ENCODE measurements at regions not wholly inside any gene's neighbourhood (a gene's known extent, or its start where the extent isn't known, plus 50 kb on each side); places are given as distances from the start of the nearest gene placed in this dataset.
"Not testable (repeated sequence)": the region's sequence is repeated elsewhere in the genome, so short reads cannot be mapped to it uniquely, and the experiment has no call there.

- TF ChIP-seq CTCF (IDR thresholded peaks at IDR 0.05; ENCODE audit: control insufficient read depth, extremely low read depth, insufficient read depth), result no peak
- H3K4me3 ChIP-seq (ENCODE audit: low read depth, low read length), result no peak overlapping the region; the same call in 1 of the 2 replicates
- no peak for DNase-seq (ENCODE audit: low read depth)
Observed at GRCh38 chr6:98416027-98416426, 418.3 kb upstream of the POU3F2 start.

GRCh38 chr6:98416497-98417158 is 417.7 kb upstream of the POU3F2 start:
- H3K4me3 ChIP-seq (ENCODE audit: low read depth, low read length), result peak overlapping the region; percentile 36
- DNase-seq (ENCODE audit: low read depth), result not testable (repeated sequence)

GRCh38 chr6:98433325-98434056 is 400.9 kb upstream of the POU3F2 start:
- H3K4me3 ChIP-seq (ENCODE audit: low read depth, low read length), result no peak overlapping the region
- no peak for DNase-seq (ENCODE audit: low read depth)
- TF ChIP-seq CTCF (IDR thresholded peaks at IDR 0.05; ENCODE audit: control insufficient read depth, extremely low read depth, insufficient read depth), result no peak

GRCh38 chr6:98443633-98444032 is 390.7 kb upstream of the POU3F2 start:
- no peak overlapping the region for H3K4me3 ChIP-seq (ENCODE audit: low read depth, low read length)
- DNase-seq (ENCODE audit: low read depth), result no peak
- no peak for TF ChIP-seq CTCF (IDR thresholded peaks at IDR 0.05; ENCODE audit: control insufficient read depth, extremely low read depth, insufficient read depth)

GRCh38 chr6:98452685-98453084 is 381.7 kb upstream of the POU3F2 start:
- DNase-seq (ENCODE audit: low read depth), result no peak
- TF ChIP-seq CTCF (IDR thresholded peaks at IDR 0.05; ENCODE audit: control insufficient read depth, extremely low read depth, insufficient read depth), result no peak
- H3K4me3 ChIP-seq (ENCODE audit: low read depth, low read length), result no peak overlapping the region

GRCh38 chr6:98454809-98455322 is 379.5 kb upstream of the POU3F2 start:
- no peak overlapping the region for H3K4me3 ChIP-seq (ENCODE audit: low read depth, low read length)
- DNase-seq (ENCODE audit: low read depth), result no peak
- TF ChIP-seq CTCF (IDR thresholded peaks at IDR 0.05; ENCODE audit: control insufficient read depth, extremely low read depth, insufficient read depth), result no peak

- no peak overlapping the region for H3K4me3 ChIP-seq (ENCODE audit: low read depth, low read length)
- no peak for DNase-seq (ENCODE audit: low read depth)
- TF ChIP-seq CTCF (IDR thresholded peaks at IDR 0.05; ENCODE audit: control insufficient read depth, extremely low read depth, insufficient read depth), result no peak
Observed at GRCh38 chr6:98458708-98459107, 375.7 kb upstream of the POU3F2 start.
